Stomach (tissue), 8 donors: ENCODE measurements at regions not wholly inside any gene's neighbourhood (a gene's known extent, or its start where the extent isn't known, plus 50 kb on each side); places are given as distances from the start of the nearest gene placed in this dataset.
"Not testable (repeated sequence)": the region's sequence is repeated elsewhere in the genome, so short reads cannot be mapped to it uniquely, and the experiment has no call there.

ENCODE experiments used
- DNase-seq, 2 donors: peaks; one replicate each; pipeline versions ENCODE4 v3.0.0 to v3.0.0-alpha.2; 2013 to 2019
- H3K27ac ChIP-seq, 5 donors: fragments of 200-600 bp in 4 of 5; sonication (generic) in 4 of 5; one replicate each; pipeline ENCODE4 v1.5.1; 2013 to 2019; ENCODE audit warnings: mild to moderate bottlenecking in 1 of 5, moderate library complexity in 1 of 5
- H3K27me3 ChIP-seq, 3 donors: fragments of 200-600 bp; sonication (generic); one replicate each; pipeline ENCODE4 v1.5.1; 2017 to 2019; ENCODE audit warnings: mixed run types in 1 of 3
- H3K36me3 ChIP-seq, 4 donors: fragments of 200-600 bp; sonication (generic); 1 replicate in 3 of 4; 2 replicates in 1 of 4; pipeline ENCODE4 v1.5.1; 2016 to 2019
- H3K4me1 ChIP-seq, 4 donors: fragments of 200-600 bp; sonication (generic); one replicate each; pipeline ENCODE4 v1.5.1; 2016 to 2019
- H3K4me3 ChIP-seq, 4 donors: fragments of 200-600 bp; sonication (generic) in 3 of 4; one replicate each; pipeline ENCODE4 v1.5.1; 2016 to 2019; ENCODE audit warnings: mild to moderate bottlenecking in 1 of 4
- H3K9me3 ChIP-seq, 4 donors: fragments of 200-600 bp; sonication (generic); one replicate each; pipeline ENCODE4 v1.5.1; 2016 to 2019
- CTCF ChIP-seq, 7 experiments: fragments of 450-650 bp in 4 of 7; fragments of 200-600 bp in 3 of 7; sonication (generic) in 3 of 7; IDR thresholded peaks; one replicate each; pipeline ENCODE4 v1.5.1; 2016 to 2019; ENCODE audit warnings: antibody characterized with exemption in 7 of 7, control low read depth in 2 of 7, mild to moderate bottlenecking in 1 of 7
- EP300 ChIP-seq: sonication (generic); formaldehyde crosslinking; IDR thresholded peaks from one replicate; pipeline ENCODE4 v1.6.1; 2017; ENCODE audit warnings: antibody characterized with exemption
- POLR2A ChIP-seq, 4 donors: fragments of 450-650 bp; IDR thresholded peaks; one replicate each; pipeline ENCODE4 v1.6.1; 2016; ENCODE audit warnings: antibody characterized with exemption in 4 of 4, control low read depth in 2 of 4, mild to moderate bottlenecking in 1 of 4, moderate library complexity in 1 of 4
- POLR2AphosphoS5 ChIP-seq, 3 donors: sonication (generic); formaldehyde crosslinking; IDR thresholded peaks; one replicate each; pipeline ENCODE4 v1.6.1; 2016; ENCODE audit warnings: antibody characterized with exemption in 3 of 3
- WGBS, 5 donors: extraction: QIAGEN DNeasy Blood & Tissue Kit in 3 of 5; methylation state at CpG; one replicate each; pipeline versions ENCODE4 v1.1.5 to v1.1.7; 2013 to 2018; 5-methylcytosine and 5-hydroxymethylcytosine counted together
- intact Hi-C: fragments of 100-400 bp; cut with DNase I; formaldehyde crosslinking; loops from one replicate; pipeline ENCODE4 v1.15.1; 2023; ENCODE audit warnings: low total_unique reads
- donor health status: healthy with polysubstance abuse.
- donor health status: Bipolar disorder and iron deficiency.
- donor health status: healthy.

GRCh38 chr3:194959217-194959616 is 273.5 kb downstream of the FAM43A start:
- DNase-seq: peak in 1 of 2 donors; percentile 16
- Histone ChIP-seq H3K9me3 (no peaks in the 10 kb centered on the region), H3K36me3 (no peaks in the 10 kb centered on the region), H3K27me3 (no peaks in the 10 kb centered on the region), H3K4me3 (no peak overlapping the region), H3K27ac (no peak overlapping the region), H3K4me1 (no peaks in the 10 kb centered on the region)
- intact Hi-C loops: no loop called here
- WGBS, 5 donors: 80 to 87% (median 84%) methylated on average over 7 of the region's 7 CpGs
- TF ChIP-seq POLR2AphosphoS5 (IDR thresholded peaks at IDR 0.05) (no peak), EP300 (no peak), POLR2A (IDR thresholded peaks at IDR 0.05) (no peak), CTCF (IDR thresholded peaks at IDR 0.05) (no peak)

DNA sequence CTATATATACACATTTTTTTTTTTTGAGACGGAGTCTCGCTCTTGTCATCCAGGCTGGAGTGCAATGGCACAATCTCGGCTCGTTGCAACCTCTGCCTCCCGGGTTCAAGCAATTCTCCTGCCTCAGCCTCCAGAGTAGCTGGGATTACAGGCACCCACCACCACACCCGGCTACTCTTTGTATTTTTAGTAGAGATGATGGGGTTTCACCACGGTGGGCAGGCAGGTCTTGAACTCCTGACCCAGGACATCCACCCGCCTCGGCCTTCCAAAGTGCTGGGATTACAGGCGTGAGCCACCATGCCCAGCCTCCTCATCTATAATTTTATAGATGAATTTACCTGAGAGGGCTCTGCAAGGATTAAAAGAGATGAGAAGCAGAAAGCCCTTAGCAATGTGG is 274.0 kb downstream of the FAM43A start:
- H3K4me3 ChIP-seq, H3K4me1 ChIP-seq, H3K27me3 ChIP-seq, H3K36me3 ChIP-seq, H3K9me3 ChIP-seq, intact Hi-C loops, H3K27ac ChIP-seq: not testable (repeated sequence)
- peak in 1 of 2 donors; percentile 16 for DNase-seq
- WGBS, 5 donors: 92 to 95% (median 94%) methylated on average over 10 of the region's 10 CpGs

DNA sequence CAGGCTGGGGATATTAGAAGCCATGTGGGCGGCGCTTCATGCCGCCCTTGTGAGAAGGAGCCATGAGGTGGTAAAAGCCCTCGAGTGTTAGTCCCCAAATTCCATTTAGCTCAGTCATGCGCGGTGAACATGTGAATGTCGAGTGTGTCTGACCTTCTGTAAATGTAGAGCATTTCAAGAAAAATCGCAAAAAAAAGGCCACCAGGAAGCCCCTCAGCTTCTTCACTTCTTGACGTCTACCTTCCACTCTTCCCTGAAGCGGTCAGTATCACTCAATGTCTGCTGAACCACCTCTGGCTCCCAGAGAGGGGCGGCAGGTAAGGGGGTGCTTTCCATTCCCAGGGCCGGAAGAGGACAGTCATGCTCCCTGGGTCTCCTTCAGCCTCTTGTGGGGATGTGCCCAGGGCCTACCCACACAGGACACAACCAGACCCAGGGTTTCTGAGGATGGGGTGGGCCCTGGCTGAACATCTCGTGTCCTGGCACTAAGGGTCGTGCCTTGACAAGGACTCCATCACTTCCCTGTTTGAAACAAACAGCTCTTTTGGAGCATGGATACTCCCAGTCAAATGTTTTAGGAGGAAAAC is 274.9 kb downstream of the FAM43A start:
- H3K4me1 ChIP-seq: no peaks in the 10 kb centered on the region
- 85 to 93% (median 88%) methylated on average over 14 of the region's 14 CpGs for WGBS, 5 donors
- H3K9me3 ChIP-seq: no peaks in the 10 kb centered on the region
- peak in 1 of 2 donors; percentile 16 for DNase-seq
- H3K27me3 ChIP-seq: no peaks in the 10 kb centered on the region
- TF ChIP-seq EP300 (no peak), POLR2AphosphoS5 (IDR thresholded peaks at IDR 0.05) (no peak), CTCF (IDR thresholded peaks at IDR 0.05) (no peak), POLR2A (IDR thresholded peaks at IDR 0.05) (no peak)
- no peak overlapping the region for H3K27ac ChIP-seq
- intact Hi-C loops: no loop called here
- no peaks in the 10 kb centered on the region for H3K36me3 ChIP-seq
- no peak overlapping the region for H3K4me3 ChIP-seq

DNA sequence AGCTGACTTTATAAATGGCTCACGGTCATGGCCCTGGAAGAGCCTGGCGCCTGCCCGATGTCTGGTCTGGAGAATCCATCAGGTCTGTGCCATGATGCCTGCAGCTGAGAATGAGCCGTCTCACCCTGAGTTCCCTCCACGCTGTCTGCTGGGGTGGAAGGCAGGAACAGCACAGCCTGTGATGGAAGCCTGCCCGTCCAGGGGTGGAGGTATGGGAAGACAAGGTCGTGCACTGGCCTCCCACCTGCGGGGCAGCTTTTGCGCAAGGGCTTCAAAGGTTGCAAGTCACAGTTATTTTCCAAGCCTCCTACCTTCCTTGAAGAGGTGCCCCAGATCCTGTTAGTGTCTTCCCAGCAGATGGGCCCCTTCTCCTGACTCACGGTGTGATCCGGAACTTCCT is 275.5 kb downstream of the FAM43A start:
- intact Hi-C loops: no loop called here
- no peak for TF ChIP-seq POLR2AphosphoS5 (IDR thresholded peaks at IDR 0.05)
- peak in 1 of 2 donors; percentile 8 for DNase-seq

GRCh38 chr3:194961571-194961970 is 275.9 kb downstream of the FAM43A start:
- H3K4me3 ChIP-seq: no peak overlapping the region
- H3K9me3 ChIP-seq: no peaks in the 10 kb centered on the region
- H3K27ac ChIP-seq: no peak overlapping the region
- 77 to 93% (median 87%) methylated on average over 6 of the region's 6 CpGs for WGBS, 5 donors
- peak in 1 of 2 donors; percentile 22 for DNase-seq
- no peaks in the 10 kb centered on the region for H3K27me3 ChIP-seq
- TF ChIP-seq POLR2AphosphoS5 (IDR thresholded peaks at IDR 0.05) (peak in 1 of 3 donors; percentile 46), CTCF (IDR thresholded peaks at IDR 0.05) (no peak)
- H3K36me3 ChIP-seq: no peaks in the 10 kb centered on the region
- intact Hi-C loops: no loop called here
- H3K4me1 ChIP-seq: no peaks in the 10 kb centered on the region

More for the DNA sequence above, 275.5 kb downstream of the FAM43A start:
- H3K4me1 ChIP-seq: no peaks in the 10 kb centered on the region
- H3K27ac ChIP-seq: no peak overlapping the region
- H3K4me3 ChIP-seq: no peak overlapping the region
- no peaks in the 10 kb centered on the region for H3K9me3 ChIP-seq
- no peaks in the 10 kb centered on the region for H3K27me3 ChIP-seq
- no peaks in the 10 kb centered on the region for H3K36me3 ChIP-seq
- 88 to 95% (median 90%) methylated on average over 8 to 11 of the region's 11 CpGs for WGBS, 5 donors
